Astrocyte of the cerebellum (primary cell): ENCODE measurements at regions not wholly inside any gene's neighbourhood (a gene's known extent, or its start where the extent isn't known, plus 50 kb on each side); places are given as distances from the start of the nearest gene placed in this dataset.

ENCODE experiments used
- DNase-seq: peaks from one replicate; pipeline ENCODE4 v3.0.0-alpha.2; 2011; ENCODE audit warnings: low read depth
- H3K4me3 ChIP-seq: 2 replicates; pipeline ENCODE4 v1.5.1; 2011; ENCODE audit warnings: mild to moderate bottlenecking, low read depth, low read length, moderate library complexity
- in situ Hi-C: cut with HindIII; loops from 2 replicates; pipeline ENCODE4 v1.10.0; 2017; ENCODE audit warnings: low sequenced_read_pairs
- TF ChIP-seq, protein P1 (sequence below): IDR thresholded peaks from 2 replicates; pipeline ENCODE4 v1.5.1; 2012; ENCODE audit warnings: low read length, low read depth, moderate library complexity, mild to moderate bottlenecking; ENCODE audit errors: missing control alignments

DNA sequence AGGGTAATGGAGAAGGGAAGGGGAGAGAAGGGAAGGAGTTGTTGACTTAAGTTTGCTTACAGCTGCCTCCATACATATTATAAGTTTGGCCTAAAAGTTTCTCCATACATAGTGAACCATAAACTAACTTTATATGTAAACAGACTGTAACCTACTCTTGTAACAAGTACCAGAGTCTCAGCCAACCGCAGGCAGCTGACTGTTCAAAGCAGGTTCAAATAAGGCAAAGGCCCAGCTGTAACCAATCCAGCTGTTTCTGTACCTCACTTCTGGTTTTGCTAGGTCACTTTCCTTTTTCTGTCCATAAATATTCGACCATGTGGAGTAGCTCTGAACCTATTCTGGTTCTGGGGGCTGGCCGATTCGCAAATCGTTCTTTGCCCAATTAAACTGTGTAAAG lies 591.2 kb downstream of the INSC start:
- TF ChIP-seq, protein P1, sequence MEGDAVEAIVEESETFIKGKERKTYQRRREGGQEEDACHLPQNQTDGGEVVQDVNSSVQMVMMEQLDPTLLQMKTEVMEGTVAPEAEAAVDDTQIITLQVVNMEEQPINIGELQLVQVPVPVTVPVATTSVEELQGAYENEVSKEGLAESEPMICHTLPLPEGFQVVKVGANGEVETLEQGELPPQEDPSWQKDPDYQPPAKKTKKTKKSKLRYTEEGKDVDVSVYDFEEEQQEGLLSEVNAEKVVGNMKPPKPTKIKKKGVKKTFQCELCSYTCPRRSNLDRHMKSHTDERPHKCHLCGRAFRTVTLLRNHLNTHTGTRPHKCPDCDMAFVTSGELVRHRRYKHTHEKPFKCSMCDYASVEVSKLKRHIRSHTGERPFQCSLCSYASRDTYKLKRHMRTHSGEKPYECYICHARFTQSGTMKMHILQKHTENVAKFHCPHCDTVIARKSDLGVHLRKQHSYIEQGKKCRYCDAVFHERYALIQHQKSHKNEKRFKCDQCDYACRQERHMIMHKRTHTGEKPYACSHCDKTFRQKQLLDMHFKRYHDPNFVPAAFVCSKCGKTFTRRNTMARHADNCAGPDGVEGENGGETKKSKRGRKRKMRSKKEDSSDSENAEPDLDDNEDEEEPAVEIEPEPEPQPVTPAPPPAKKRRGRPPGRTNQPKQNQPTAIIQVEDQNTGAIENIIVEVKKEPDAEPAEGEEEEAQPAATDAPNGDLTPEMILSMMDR = no peak
- in situ Hi-C loops = no loop called here
- no peak for DNase-seq
- H3K4me3 ChIP-seq = no peak overlapping the region

DNA sequence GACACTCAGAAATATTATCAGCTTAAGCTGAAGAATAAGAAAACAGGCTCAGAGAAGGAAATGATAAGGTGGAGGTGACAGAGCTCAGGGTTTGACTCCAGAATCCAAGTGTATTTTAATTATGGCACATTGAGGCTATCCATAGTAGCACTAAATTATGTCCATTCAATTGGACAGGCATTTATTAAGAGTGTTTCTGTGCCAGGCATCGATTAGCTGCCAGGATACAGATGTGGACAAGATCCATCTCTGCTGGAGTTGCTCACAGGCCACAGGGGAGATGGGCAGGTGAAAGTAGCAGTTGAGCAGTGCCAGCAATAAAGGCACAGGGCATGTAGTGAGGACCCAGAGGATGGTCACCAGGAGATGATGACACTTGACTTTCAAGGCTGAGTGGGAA lies 592.5 kb downstream of the INSC start:
- in situ Hi-C loops = no loop called here

DNA sequence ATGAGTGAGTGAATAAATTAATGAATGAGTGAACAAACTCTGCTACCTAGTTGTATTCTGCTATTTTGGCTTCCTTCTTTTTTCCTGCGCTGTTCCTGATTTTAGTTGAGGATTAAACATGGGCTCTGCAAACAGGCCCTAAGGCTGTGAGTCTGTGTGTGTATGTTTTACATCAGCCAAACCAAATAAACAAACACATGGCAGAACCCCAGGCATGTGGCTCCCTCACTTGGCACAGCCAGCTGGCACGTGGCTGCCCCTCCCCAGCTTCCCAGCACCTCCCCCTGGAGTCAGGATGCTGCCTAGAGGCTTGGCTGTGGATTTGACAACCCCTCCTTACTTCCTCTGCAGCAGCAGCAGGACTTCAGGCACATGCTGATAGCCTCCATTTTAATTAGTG lies 593.2 kb downstream of the INSC start:
- TF ChIP-seq, protein P1 = no peak
- in situ Hi-C loops = no loop called here
- peak; percentile 32 for DNase-seq
- H3K4me3 ChIP-seq = no peak overlapping the region

More for the DNA sequence above, 592.5 kb downstream of the INSC start:
- DNase-seq = no peak
- no peak overlapping the region for H3K4me3 ChIP-seq
- TF ChIP-seq, protein P1 = no peak

DNA sequence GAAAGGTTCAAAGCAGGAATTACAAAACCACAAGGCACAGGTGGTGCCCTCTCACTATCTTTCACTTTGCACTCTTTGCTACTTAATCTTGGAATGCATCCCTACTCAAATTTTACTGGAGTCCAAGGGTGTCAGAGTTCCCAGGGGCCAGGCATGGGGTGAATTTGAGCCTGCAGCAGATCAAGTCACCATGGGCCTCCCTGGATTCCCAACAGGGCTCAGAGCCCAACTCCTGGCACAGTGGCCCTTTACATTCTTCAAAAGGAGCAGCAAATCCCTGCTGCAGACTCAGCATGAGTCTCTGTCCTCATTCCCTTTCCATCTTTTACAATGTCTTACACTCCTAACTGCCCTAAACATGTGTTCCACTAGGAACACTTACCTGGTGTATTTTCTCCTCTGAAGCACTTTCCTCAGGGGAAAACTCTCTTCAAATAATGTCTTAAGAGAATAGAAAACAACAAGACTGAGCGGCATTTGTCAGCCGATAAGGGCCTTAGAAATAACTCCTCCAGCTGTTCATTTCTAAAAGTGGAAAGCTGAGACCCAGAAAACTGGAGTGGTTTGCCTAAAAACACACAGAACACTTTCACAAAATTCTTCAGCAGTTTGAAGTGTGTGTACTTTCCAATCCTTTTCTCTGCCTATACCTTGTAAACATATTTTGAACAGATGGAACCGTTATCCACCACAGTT lies 596.0 kb downstream of the INSC start:
- H3K4me3 ChIP-seq = no peak overlapping the region
- no peak for DNase-seq
- in situ Hi-C loops = no loop called here
- TF ChIP-seq, protein P1 = no peak

DNA sequence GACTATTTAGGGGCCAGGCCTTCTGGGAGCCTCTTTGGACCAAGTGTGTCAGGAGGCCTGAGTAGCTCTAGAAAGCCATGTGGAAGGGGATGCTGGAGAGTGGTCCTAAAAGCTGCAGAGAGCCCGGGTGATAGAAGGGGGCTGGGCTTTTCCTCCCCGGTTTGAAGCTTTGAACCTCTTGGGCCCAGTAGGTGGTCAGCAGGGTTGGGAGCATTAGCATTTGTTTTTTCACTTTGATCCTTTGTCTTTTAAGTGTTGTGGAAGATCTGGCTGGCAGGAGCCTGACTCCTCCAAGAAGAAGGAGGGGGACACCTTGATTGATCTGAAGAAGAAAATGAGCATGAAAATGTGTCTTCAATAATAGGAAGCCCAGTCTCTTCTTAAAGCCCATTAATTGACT lies 596.6 kb downstream of the INSC start:
- TF ChIP-seq, protein P1 = no peak

DNA sequence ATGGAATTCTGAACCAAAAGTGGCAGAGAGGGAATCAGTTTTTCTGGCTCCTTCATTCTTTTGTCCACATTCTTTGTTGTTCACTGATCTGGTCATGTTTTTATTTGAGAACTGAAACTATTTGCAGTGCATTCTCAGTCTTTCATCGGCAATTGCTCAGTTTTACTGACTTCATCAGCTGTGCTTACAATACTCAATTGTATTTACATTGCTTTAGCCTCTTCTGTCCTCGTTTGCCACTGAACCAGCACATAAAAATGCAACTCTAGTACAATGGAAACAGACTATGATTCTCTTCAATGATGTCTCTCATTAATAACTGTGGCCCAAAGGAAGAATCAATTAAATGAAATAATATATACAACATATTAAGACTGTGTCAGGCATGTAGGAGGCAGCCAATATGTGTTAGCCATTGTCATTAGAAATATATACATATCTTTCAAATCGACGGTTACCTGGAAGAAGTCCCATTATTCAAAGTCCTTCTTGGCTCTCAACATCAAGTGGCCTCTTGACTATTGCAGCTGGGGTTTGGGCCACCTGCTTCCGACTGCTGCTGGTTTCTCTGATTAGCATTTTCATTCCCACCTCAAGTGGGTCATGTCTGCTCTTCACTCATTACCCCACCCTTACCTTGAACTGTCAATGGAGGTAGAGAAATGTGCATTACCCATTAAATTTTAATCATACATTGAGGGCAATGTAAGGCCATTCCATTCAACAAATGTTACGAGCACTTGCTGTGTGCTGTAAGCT lies 600.1 kb downstream of the INSC start:
- in situ Hi-C loops = no loop called here
- TF ChIP-seq, protein P1 = no peak
- DNase-seq = no peak
- no peak overlapping the region for H3K4me3 ChIP-seq

More for the DNA sequence above, 596.6 kb downstream of the INSC start:
- in situ Hi-C loops = no loop called here
- no peak for DNase-seq
- H3K4me3 ChIP-seq = no peak overlapping the region
